Calu3 (cell line): ENCODE measurements at regions not wholly inside any gene's neighbourhood (a gene's known extent, or its start where the extent isn't known, plus 50 kb on each side); places are given as distances from the start of the nearest gene placed in this dataset.

Experiments
- BruUV-seq: library from RNA; stranded (reverse); fragments of 400-500 nt; replicated peaks from 2 replicates; lab custom pipeline; 2021; lab: Mats Ljungman, UMichigan
- CTCF ChIA-PET: fragments of 300-600 bp; sonication (Branson Sonifier 250); formaldehyde crosslinking; loops from one replicate; lab custom pipeline; 2022; ENCODE audit warnings: antibody characterized with exemption; lab: Charles Lee
- DNase-seq: peaks from one replicate; pipeline ENCODE4 v3.0.0; 2022
- H3K27ac Mint-ChIP-seq: one replicate; pipeline ENCODE4 v1.8.0; 2022; ENCODE audit warnings: mixed read lengths; ENCODE audit not compliant: unreplicated experiment
- H3K27me3 Mint-ChIP-seq: one replicate; pipeline ENCODE4 v1.8.0; 2022; ENCODE audit warnings: mixed read lengths; ENCODE audit not compliant: unreplicated experiment
- H3K36me3 Mint-ChIP-seq: one replicate; pipeline ENCODE4 v1.8.0; 2022; ENCODE audit warnings: mild to moderate bottlenecking, moderate library complexity, mixed read lengths; ENCODE audit not compliant: insufficient read depth, unreplicated experiment
- H3K4me1 Mint-ChIP-seq: one replicate; pipeline ENCODE4 v1.8.0; 2022; ENCODE audit warnings: mild to moderate bottlenecking, low read depth, mixed read lengths; ENCODE audit not compliant: unreplicated experiment
- H3K4me3 Mint-ChIP-seq: one replicate; pipeline ENCODE4 v1.8.0; 2022; ENCODE audit warnings: mild to moderate bottlenecking, low read depth, moderate library complexity, mixed read lengths; ENCODE audit not compliant: unreplicated experiment
- H3K9me3 Mint-ChIP-seq: one replicate; pipeline ENCODE4 v1.8.0; 2022; ENCODE audit warnings: low read depth, mixed read lengths; ENCODE audit not compliant: unreplicated experiment
- intact Hi-C: fragments of 100-400 bp; cut with micrococcal nuclease; formaldehyde crosslinking; loops from one replicate; pipeline ENCODE4 v1.10.0; 2022; ENCODE audit not compliant: unreplicated experiment
- TF ChIP-seq, protein P1 (sequence below): fragments of 200-600 bp; IDR thresholded peaks from one replicate; pipeline ENCODE4 v1.8.0; 2022; ENCODE audit warnings: antibody characterized with exemption; ENCODE audit not compliant: unreplicated experiment

DNA sequence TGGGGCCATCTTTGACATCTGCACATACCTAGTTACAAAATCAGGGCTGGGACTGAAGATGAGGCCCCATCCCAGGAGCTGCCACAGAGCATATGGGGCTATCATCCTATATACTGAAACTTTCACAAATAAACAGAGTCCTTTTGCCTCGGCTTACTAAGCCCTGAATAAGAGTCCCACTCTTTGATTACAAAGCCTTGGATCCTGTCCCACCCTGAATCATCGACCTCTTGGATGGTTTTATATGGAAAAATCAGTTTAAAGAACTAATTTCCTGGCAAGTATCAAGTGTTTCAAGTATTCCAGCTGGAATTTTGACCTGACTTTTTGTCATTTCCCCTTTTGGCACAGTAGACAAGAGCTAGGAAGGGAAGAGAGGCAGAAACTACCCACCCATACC, 331.3 kb upstream of the FRG2C start:
- intact Hi-C loops: no loop called here
- TF ChIP-seq, protein P1, sequence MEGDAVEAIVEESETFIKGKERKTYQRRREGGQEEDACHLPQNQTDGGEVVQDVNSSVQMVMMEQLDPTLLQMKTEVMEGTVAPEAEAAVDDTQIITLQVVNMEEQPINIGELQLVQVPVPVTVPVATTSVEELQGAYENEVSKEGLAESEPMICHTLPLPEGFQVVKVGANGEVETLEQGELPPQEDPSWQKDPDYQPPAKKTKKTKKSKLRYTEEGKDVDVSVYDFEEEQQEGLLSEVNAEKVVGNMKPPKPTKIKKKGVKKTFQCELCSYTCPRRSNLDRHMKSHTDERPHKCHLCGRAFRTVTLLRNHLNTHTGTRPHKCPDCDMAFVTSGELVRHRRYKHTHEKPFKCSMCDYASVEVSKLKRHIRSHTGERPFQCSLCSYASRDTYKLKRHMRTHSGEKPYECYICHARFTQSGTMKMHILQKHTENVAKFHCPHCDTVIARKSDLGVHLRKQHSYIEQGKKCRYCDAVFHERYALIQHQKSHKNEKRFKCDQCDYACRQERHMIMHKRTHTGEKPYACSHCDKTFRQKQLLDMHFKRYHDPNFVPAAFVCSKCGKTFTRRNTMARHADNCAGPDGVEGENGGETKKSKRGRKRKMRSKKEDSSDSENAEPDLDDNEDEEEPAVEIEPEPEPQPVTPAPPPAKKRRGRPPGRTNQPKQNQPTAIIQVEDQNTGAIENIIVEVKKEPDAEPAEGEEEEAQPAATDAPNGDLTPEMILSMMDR: no peak
- CTCF ChIA-PET: no interaction called here
- BruUV-seq: no TSS peak
- H3K4me3 Mint-ChIP-seq: no peak overlapping the region
- H3K4me1 Mint-ChIP-seq: no peaks in the 10 kb centered on the region
- H3K9me3 Mint-ChIP-seq: peaks cover 3% of the 10 kb centered on the region
- H3K36me3 Mint-ChIP-seq: no peaks in the 10 kb centered on the region
- H3K27me3 Mint-ChIP-seq: no peaks in the 10 kb centered on the region
- DNase-seq: no peak
- no peak overlapping the region for H3K27ac Mint-ChIP-seq

DNA sequence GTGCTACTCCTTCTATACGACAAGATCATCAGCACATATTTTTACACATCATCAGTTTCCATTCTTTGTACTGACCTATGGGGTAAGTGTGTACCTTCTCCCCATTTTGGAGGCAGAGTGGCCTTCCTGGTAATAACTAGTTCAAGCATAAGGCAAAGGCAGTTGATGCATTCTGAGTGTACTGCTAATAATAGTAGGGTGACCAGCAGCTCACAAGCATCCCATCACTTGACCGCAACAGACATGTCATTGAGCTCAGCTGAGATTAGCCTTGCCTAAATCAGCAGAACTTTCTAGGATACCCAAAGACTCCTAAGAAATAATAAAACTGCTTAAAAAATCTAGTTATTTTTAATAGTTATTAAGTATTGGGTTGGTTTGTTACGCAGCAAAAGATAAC, 329.8 kb upstream of the FRG2C start:
- TF ChIP-seq, protein P1: no peak
- CTCF ChIA-PET: no interaction called here
- H3K27ac Mint-ChIP-seq: no peak overlapping the region
- no peaks in the 10 kb centered on the region for H3K27me3 Mint-ChIP-seq
- no TSS peak for BruUV-seq
- DNase-seq: no peak
- peaks cover 3% of the 10 kb centered on the region for H3K9me3 Mint-ChIP-seq
- H3K36me3 Mint-ChIP-seq: no peaks in the 10 kb centered on the region
- no peak overlapping the region for H3K4me3 Mint-ChIP-seq
- intact Hi-C loops: no loop called here
- H3K4me1 Mint-ChIP-seq: no peaks in the 10 kb centered on the region

DNA sequence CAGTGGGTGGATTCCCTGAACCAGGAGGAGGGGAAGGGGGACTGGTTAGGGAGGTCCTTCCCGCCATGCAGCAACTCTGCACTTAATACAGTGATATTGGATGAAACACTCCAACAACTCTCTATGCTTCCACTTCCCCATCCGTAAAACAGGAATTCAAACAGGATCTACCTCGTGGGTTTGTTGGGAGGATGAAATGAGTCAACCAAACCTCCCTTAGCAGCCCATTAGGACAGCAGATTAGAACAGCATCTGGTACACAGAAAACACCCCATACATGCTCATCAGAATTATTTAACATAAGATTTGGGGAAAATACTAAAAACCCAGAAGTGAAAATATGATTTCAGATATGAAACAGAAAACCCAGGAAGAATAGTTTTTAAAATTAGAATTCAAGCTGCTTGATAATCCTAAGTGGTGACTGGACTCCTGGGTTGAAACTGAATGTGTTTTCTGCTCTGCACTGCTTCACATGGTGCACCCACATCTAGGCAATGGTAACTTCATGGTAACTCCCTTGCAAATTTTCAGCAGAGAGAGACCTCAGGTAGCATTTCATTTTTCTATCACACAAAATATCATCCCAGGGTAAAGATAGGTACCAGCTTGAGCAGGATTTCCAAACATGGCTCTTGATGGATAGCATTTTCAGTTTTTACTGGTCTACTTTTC, 326.8 kb upstream of the FRG2C start:
- no peak for DNase-seq
- Mint-ChIP-seq H3K36me3 (no peaks in the 10 kb centered on the region), H3K9me3 (peaks cover 3% of the 10 kb centered on the region), H3K27ac (no peak overlapping the region), H3K4me3 (no peak overlapping the region), H3K27me3 (no peaks in the 10 kb centered on the region), H3K4me1 (no peaks in the 10 kb centered on the region)
- intact Hi-C loops: no loop called here
- BruUV-seq: no TSS peak
- TF ChIP-seq, protein P1: no peak
- CTCF ChIA-PET: no interaction called here

DNA sequence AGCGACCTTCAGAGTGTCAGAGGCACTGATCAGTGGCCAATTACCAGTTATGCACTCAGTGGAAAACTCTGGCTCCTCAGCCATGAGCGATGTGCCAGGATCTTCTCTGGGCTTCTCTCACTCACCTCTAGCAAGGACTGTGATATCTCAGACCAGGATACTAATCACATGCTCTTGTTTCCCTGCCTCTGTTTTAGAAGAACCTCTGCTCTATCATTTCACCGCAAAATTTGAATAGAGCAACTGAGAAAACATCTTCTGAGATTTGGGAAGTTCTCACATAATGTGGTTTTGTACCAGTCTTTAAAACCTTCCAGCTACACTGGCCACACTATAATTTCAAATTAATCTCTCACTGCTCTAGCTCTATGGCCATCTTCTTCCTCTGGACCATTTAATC, 325.8 kb upstream of the FRG2C start:
- Mint-ChIP-seq H3K27ac (no peak overlapping the region), H3K4me1 (no peaks in the 10 kb centered on the region), H3K27me3 (no peaks in the 10 kb centered on the region), H3K36me3 (no peaks in the 10 kb centered on the region), H3K9me3 (peaks cover 3% of the 10 kb centered on the region), H3K4me3 (no peak overlapping the region)
- no peak for DNase-seq
- TF ChIP-seq, protein P1: no peak
- CTCF ChIA-PET: no interaction called here
- intact Hi-C loops: no loop called here
- BruUV-seq: no TSS peak
